Sigmoid colon (tissue), 4 donors: ENCODE measurements at regions not wholly inside any gene's neighbourhood (a gene's known extent, or its start where the extent isn't known, plus 50 kb on each side); places are given as distances from the start of the nearest gene placed in this dataset.

ENCODE experiments used
- POLR2A ChIP-seq, 2 donors: fragments of 450-650 bp; IDR thresholded peaks; one replicate each; pipeline ENCODE4 v1.6.1; 2016; ENCODE audit warnings: antibody characterized with exemption in 2 of 2, mild to moderate bottlenecking in 2 of 2, moderate library complexity in 2 of 2
- POLR2AphosphoS5 ChIP-seq, 4 donors: sonication (generic); formaldehyde crosslinking; IDR thresholded peaks; one replicate each; pipeline ENCODE4 v1.6.1; 2017; ENCODE audit warnings: antibody characterized with exemption in 4 of 4
- TF ChIP-seq, protein P1 (sequence below), 4 experiments: fragments of 450-650 bp in 3 of 4; fragments of 200-600 bp in 1 of 4; IDR thresholded peaks; one replicate each; pipeline ENCODE4 v1.5.1; 2016 to 2019; ENCODE audit warnings: antibody characterized with exemption in 4 of 4, mild to moderate bottlenecking in 3 of 4, moderate library complexity in 2 of 4

DNA sequence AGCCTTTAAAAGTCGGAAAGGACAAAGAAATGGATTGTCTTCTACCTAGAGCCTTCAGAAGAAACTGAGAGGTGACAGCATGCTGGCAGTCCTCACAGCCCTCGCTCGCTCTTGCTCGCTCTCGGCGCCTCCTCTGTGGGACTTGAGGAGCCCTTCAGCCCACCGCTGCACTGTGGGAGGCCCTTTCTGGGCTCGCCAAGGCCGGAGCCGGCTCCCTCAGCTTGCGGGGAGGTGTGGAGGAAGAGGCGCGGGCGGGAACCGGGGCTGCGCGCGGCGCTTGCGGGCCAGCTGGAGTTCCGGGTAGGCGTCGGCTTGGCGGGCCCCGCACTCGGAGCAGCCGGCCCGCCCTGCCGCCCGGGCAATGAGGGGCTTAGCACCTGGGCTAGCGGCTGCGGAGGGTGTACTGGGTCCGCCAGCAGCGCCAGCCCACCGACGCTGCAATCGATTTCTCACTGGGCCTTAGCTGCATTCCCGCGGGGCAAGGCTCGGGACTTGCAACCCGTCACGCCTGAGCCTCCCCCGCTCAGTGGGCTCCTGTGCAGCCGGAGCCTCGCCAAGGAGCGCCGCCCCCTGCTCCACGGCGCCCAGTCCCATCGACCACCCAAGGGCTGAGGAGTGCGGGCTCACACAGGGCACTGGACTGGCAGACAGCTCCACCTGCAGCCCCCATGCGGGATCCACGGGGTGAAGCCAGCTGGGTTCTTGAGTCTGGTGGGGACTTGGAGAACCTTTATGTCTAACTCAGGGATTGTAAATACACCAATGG is 953.8 kb upstream of the GBE1 start:
- TF ChIP-seq, protein P1, sequence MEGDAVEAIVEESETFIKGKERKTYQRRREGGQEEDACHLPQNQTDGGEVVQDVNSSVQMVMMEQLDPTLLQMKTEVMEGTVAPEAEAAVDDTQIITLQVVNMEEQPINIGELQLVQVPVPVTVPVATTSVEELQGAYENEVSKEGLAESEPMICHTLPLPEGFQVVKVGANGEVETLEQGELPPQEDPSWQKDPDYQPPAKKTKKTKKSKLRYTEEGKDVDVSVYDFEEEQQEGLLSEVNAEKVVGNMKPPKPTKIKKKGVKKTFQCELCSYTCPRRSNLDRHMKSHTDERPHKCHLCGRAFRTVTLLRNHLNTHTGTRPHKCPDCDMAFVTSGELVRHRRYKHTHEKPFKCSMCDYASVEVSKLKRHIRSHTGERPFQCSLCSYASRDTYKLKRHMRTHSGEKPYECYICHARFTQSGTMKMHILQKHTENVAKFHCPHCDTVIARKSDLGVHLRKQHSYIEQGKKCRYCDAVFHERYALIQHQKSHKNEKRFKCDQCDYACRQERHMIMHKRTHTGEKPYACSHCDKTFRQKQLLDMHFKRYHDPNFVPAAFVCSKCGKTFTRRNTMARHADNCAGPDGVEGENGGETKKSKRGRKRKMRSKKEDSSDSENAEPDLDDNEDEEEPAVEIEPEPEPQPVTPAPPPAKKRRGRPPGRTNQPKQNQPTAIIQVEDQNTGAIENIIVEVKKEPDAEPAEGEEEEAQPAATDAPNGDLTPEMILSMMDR (IDR thresholded peaks at IDR 0.05), result no peak
- TF ChIP-seq POLR2A (IDR thresholded peaks at IDR 0.05) (no peak), POLR2AphosphoS5 (IDR thresholded peaks at IDR 0.05) (no peak)
